Stomach (tissue), 8 donors: ENCODE measurements at regions not wholly inside any gene's neighbourhood (a gene's known extent, or its start where the extent isn't known, plus 50 kb on each side); places are given as distances from the start of the nearest gene placed in this dataset.

Experiments used
- DNase-seq, 2 donors: peaks; one replicate each; pipeline versions ENCODE4 v3.0.0 to v3.0.0-alpha.2; 2013 to 2019
- H3K27ac ChIP-seq, 5 donors: fragments of 200-600 bp in 4 of 5; sonication (generic) in 4 of 5; one replicate each; pipeline ENCODE4 v1.5.1; 2013 to 2019; ENCODE audit warnings: mild to moderate bottlenecking in 1 of 5, moderate library complexity in 1 of 5
- H3K27me3 ChIP-seq, 3 donors: fragments of 200-600 bp; sonication (generic); one replicate each; pipeline ENCODE4 v1.5.1; 2017 to 2019; ENCODE audit warnings: mixed run types in 1 of 3
- H3K36me3 ChIP-seq, 4 donors: fragments of 200-600 bp; sonication (generic); 1 replicate in 3 of 4; 2 replicates in 1 of 4; pipeline ENCODE4 v1.5.1; 2016 to 2019
- H3K4me1 ChIP-seq, 4 donors: fragments of 200-600 bp; sonication (generic); one replicate each; pipeline ENCODE4 v1.5.1; 2016 to 2019
- H3K4me3 ChIP-seq, 4 donors: fragments of 200-600 bp; sonication (generic) in 3 of 4; one replicate each; pipeline ENCODE4 v1.5.1; 2016 to 2019; ENCODE audit warnings: mild to moderate bottlenecking in 1 of 4
- H3K9me3 ChIP-seq, 4 donors: fragments of 200-600 bp; sonication (generic); one replicate each; pipeline ENCODE4 v1.5.1; 2016 to 2019
- EP300 ChIP-seq: sonication (generic); formaldehyde crosslinking; IDR thresholded peaks from one replicate; pipeline ENCODE4 v1.6.1; 2017; ENCODE audit warnings: antibody characterized with exemption
- POLR2A ChIP-seq, 4 donors: fragments of 450-650 bp; IDR thresholded peaks; one replicate each; pipeline ENCODE4 v1.6.1; 2016; ENCODE audit warnings: antibody characterized with exemption in 4 of 4, control low read depth in 2 of 4, mild to moderate bottlenecking in 1 of 4, moderate library complexity in 1 of 4
- POLR2AphosphoS5 ChIP-seq, 3 donors: sonication (generic); formaldehyde crosslinking; IDR thresholded peaks; one replicate each; pipeline ENCODE4 v1.6.1; 2016; ENCODE audit warnings: antibody characterized with exemption in 3 of 3
- WGBS, 5 donors: extraction: QIAGEN DNeasy Blood & Tissue Kit in 3 of 5; methylation state at CpG; one replicate each; pipeline versions ENCODE4 v1.1.5 to v1.1.7; 2013 to 2018; 5-methylcytosine and 5-hydroxymethylcytosine counted together
- intact Hi-C: fragments of 100-400 bp; cut with DNase I; formaldehyde crosslinking; loops from one replicate; pipeline ENCODE4 v1.15.1; 2023; ENCODE audit warnings: low total_unique reads
- TF ChIP-seq, protein P1 (sequence below), 7 experiments: fragments of 450-650 bp in 4 of 7; fragments of 200-600 bp in 3 of 7; sonication (generic) in 3 of 7; IDR thresholded peaks; one replicate each; pipeline ENCODE4 v1.5.1; 2016 to 2019; ENCODE audit warnings: antibody characterized with exemption in 7 of 7, control low read depth in 2 of 7, mild to moderate bottlenecking in 1 of 7
- donor health status: healthy with polysubstance abuse.
- donor health status: Bipolar disorder and iron deficiency.
- donor health status: healthy.

GRCh38 chr3:194800002-194800401 is 114.3 kb downstream of the FAM43A start:
- Histone ChIP-seq H3K9me3 (peaks cover 0 to 8% (median 4%) of the 10 kb centered on the region in 4 donors), H3K4me3 (no peak overlapping the region), H3K36me3 (no peaks in the 10 kb centered on the region), H3K27ac (no peak overlapping the region), H3K4me1 (no peaks in the 10 kb centered on the region), H3K27me3 (no peaks in the 10 kb centered on the region)
- DNase-seq, result no peak
- 80 to 86% (median 84%) methylated on average over 10 of the region's 10 CpGs for WGBS, 5 donors
- TF ChIP-seq POLR2AphosphoS5 (IDR thresholded peaks at IDR 0.05) (no peak), EP300 (no peak), POLR2A (IDR thresholded peaks at IDR 0.05) (no peak)
- TF ChIP-seq, protein P1, sequence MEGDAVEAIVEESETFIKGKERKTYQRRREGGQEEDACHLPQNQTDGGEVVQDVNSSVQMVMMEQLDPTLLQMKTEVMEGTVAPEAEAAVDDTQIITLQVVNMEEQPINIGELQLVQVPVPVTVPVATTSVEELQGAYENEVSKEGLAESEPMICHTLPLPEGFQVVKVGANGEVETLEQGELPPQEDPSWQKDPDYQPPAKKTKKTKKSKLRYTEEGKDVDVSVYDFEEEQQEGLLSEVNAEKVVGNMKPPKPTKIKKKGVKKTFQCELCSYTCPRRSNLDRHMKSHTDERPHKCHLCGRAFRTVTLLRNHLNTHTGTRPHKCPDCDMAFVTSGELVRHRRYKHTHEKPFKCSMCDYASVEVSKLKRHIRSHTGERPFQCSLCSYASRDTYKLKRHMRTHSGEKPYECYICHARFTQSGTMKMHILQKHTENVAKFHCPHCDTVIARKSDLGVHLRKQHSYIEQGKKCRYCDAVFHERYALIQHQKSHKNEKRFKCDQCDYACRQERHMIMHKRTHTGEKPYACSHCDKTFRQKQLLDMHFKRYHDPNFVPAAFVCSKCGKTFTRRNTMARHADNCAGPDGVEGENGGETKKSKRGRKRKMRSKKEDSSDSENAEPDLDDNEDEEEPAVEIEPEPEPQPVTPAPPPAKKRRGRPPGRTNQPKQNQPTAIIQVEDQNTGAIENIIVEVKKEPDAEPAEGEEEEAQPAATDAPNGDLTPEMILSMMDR (IDR thresholded peaks at IDR 0.05), result no peak
- intact Hi-C loops, result no loop called here

GRCh38 chr3:194801461-194802432 is 116.1 kb downstream of the FAM43A start:
- no peak for DNase-seq
- H3K27ac ChIP-seq, result no peak overlapping the region
- WGBS, 5 donors, result 78 to 85% (median 81%) methylated on average over 23 of the region's 23 CpGs

GRCh38 chr3:194804796-194805195 is 119.1 kb downstream of the FAM43A start:
- DNase-seq, result no peak
- H3K27ac ChIP-seq, result no peak overlapping the region
- WGBS, 5 donors, result 95 to 100% (median 97%) methylated on average over 2 of the region's 2 CpGs
- H3K4me1 ChIP-seq, result no peaks in the 10 kb centered on the region
- intact Hi-C loops, result no loop called here
- no peak overlapping the region for H3K4me3 ChIP-seq
- no peaks in the 10 kb centered on the region for H3K36me3 ChIP-seq
- H3K27me3 ChIP-seq, result no peaks in the 10 kb centered on the region
- H3K9me3 ChIP-seq, result no peaks in the 10 kb centered on the region
- no peak for TF ChIP-seq EP300
- TF ChIP-seq, protein P1 (IDR thresholded peaks at IDR 0.05), result no peak
- TF ChIP-seq POLR2AphosphoS5 (IDR thresholded peaks at IDR 0.05), result no peak
- TF ChIP-seq POLR2A (IDR thresholded peaks at IDR 0.05), result no peak

More at GRCh38 chr3:194801461-194802432, 116.1 kb downstream of the FAM43A start:
- Histone ChIP-seq H3K4me3 (no peak overlapping the region), H3K9me3 (no peaks in the 10 kb centered on the region), H3K4me1 (no peaks in the 10 kb centered on the region), H3K36me3 (no peaks in the 10 kb centered on the region), H3K27me3 (no peaks in the 10 kb centered on the region)
- no peak for TF ChIP-seq EP300
- TF ChIP-seq, protein P1 (IDR thresholded peaks at IDR 0.05), result no peak
- no peak for TF ChIP-seq POLR2A (IDR thresholded peaks at IDR 0.05)
- no peak for TF ChIP-seq POLR2AphosphoS5 (IDR thresholded peaks at IDR 0.05)
- intact Hi-C loops, result no loop called here

GRCh38 chr3:194805546-194805945 is 119.9 kb downstream of the FAM43A start:
- Histone ChIP-seq H3K4me3 (no peak overlapping the region), H3K27ac (no peak overlapping the region), H3K4me1 (no peaks in the 10 kb centered on the region), H3K36me3 (no peaks in the 10 kb centered on the region), H3K27me3 (no peaks in the 10 kb centered on the region), H3K9me3 (no peaks in the 10 kb centered on the region)
- DNase-seq, result no peak
- intact Hi-C loops, result no loop called here
- WGBS, 5 donors, result 75 to 94% (median 80%) methylated on average over 4 of the region's 4 CpGs
- TF ChIP-seq, protein P1 (IDR thresholded peaks at IDR 0.05), result no peak
- TF ChIP-seq POLR2AphosphoS5 (IDR thresholded peaks at IDR 0.05) (no peak), EP300 (no peak), POLR2A (IDR thresholded peaks at IDR 0.05) (no peak)
